GM12878 (cell line): ENCODE measurements at regions not wholly inside any gene's neighbourhood (a gene's known extent, or its start where the extent isn't known, plus 50 kb on each side); places are given as distances from the start of the nearest gene placed in this dataset.

Source experiments
- ATAC-seq: fragments of 200-7000 bp; cut with Tn5 transposase; 3 replicates; pipeline ENCODE4 v1.9.1; 2020; ENCODE audit warnings: mild to moderate bottlenecking, moderate library complexity
- BruUV-seq: library from RNA; stranded (reverse); fragments of 400-500 nt; replicated peaks from 2 replicates; lab custom pipeline; 2021; lab: Mats Ljungman, UMichigan
- CTCF ChIA-PET: fragments of 300-600 bp; sonication (Branson Sonifier 250); formaldehyde crosslinking; extraction: SDS; loops from one replicate; lab custom pipeline; 2021; ENCODE audit warnings: inconsistent platforms; lab: Yijun Ruan, JAX
- POLR2A ChIA-PET: fragments of 350-600 bp; formaldehyde crosslinking; extraction: SDS; loops from one replicate; lab custom pipeline; 2021; ENCODE audit warnings: inconsistent platforms; lab: Charles Lee
- RAD21 ChIA-PET: fragments of 300-600 bp; sonication (Branson Sonifier 250); formaldehyde crosslinking; loops from one replicate; lab custom pipeline; 2023; ENCODE audit warnings: antibody characterized with exemption; ENCODE audit not compliant: unreplicated experiment; lab: Charles Lee
- SMC1A ChIA-PET: fragments of 300-600 bp; sonication (Branson Sonifier 250); formaldehyde crosslinking; loops from one replicate; lab custom pipeline; 2023; ENCODE audit not compliant: unreplicated experiment, uncharacterized antibody; lab: Charles Lee
- DNase-seq: peaks from one replicate; pipeline ENCODE4 v3.0.0-alpha.2; 2011; ENCODE audit warnings: low read depth, low spot score
- FAIRE-seq: peaks from 3 replicates; lab custom pipeline; 2011; peaks lifted over from hg19 to GRCh38; lab: Jason Lieb, UNC
- H2AFZ ChIP-seq: 2 replicates; pipeline ENCODE4 v1.6.0; 2011; ENCODE audit warnings: low read depth, low read length, control low read depth; ENCODE audit not compliant: control insufficient read depth
- H3K27ac ChIP-seq: 2 replicates; pipeline ENCODE4 v1.5.1; 2011; ENCODE audit warnings: control low read depth; ENCODE audit not compliant: control insufficient read depth, insufficient read depth
- H3K27me3 ChIP-seq, 2 experiments: replicated peaks in 1 of 2; 2 replicates each; pipeline versions ENCODE4 v1.6.0 to v1.6.1; 2011; ENCODE audit warnings: low read length in 1 of 2; ENCODE audit not compliant: control insufficient read depth in 2 of 2, insufficient read depth in 2 of 2
- H3K36me3 ChIP-seq, 2 experiments: 2 replicates each; pipeline ENCODE4 v1.5.1; 2011; ENCODE audit warnings: low read length in 1 of 2; ENCODE audit not compliant: control insufficient read depth in 2 of 2, insufficient read depth in 2 of 2
- H3K4me1 ChIP-seq: 2 replicates; pipeline ENCODE4 v1.6.1; 2011; ENCODE audit warnings: mild to moderate bottlenecking, low read length, moderate library complexity, mixed read lengths; ENCODE audit not compliant: control insufficient read depth, insufficient read depth
- H3K4me2 ChIP-seq: 2 replicates; pipeline ENCODE4 v1.6.0; 2011; ENCODE audit warnings: control low read depth; ENCODE audit not compliant: control insufficient read depth, insufficient read depth
- H3K4me3 ChIP-seq: fragments of 200-600 bp; sonication (generic); 2 replicates; pipeline ENCODE4 v1.5.1; 2016
- H3K79me2 ChIP-seq: 2 replicates; pipeline ENCODE4 v1.6.0; 2011; ENCODE audit warnings: low read length; ENCODE audit not compliant: control insufficient read depth, insufficient read depth
- H3K9ac ChIP-seq: 2 replicates; pipeline ENCODE4 v1.8.0; 2011; ENCODE audit warnings: low read length, control low read depth, mixed read lengths; ENCODE audit not compliant: control insufficient read depth, insufficient read depth
- H3K9me3 ChIP-seq: replicated peaks from 3 replicates; pipeline ENCODE4 v1.5.1; 2011; ENCODE audit warnings: mild to moderate bottlenecking, low read length; ENCODE audit not compliant: control insufficient read depth, insufficient read depth
- H4K20me1 ChIP-seq: 2 replicates; pipeline ENCODE4 v1.6.0; 2011; ENCODE audit not compliant: control insufficient read depth, insufficient read depth
- CBFB ChIP-seq: IDR thresholded peaks from 2 replicates; pipeline ENCODE4 v1.6.1; 2016; ENCODE audit warnings: antibody characterized with exemption, low read depth
- CEBPB ChIP-seq, 2 experiments: fragments of 150-350 bp in 1 of 2; IDR thresholded peaks; 2 replicates each; pipeline ENCODE4 v1.6.1; 2012 to 2014; ENCODE audit warnings: low read depth in 2 of 2, low read length in 2 of 2, borderline replicate concordance in 1 of 2, inconsistent platforms in 1 of 2
- CHD4 ChIP-seq: fragments of 200-600 bp; sonication (generic); IDR thresholded peaks from 2 replicates; pipeline ENCODE4 v1.6.1; 2016; ENCODE audit warnings: mild to moderate bottlenecking
- CREM ChIP-seq: IDR thresholded peaks from 2 replicates; pipeline ENCODE4 v1.6.1; 2014; ENCODE audit warnings: antibody characterized with exemption, low read depth
- CTCF ChIP-seq, 3 experiments: IDR thresholded peaks in 2 of 3; conservative IDR thresholded peaks in 1 of 3; 2 replicates each; pipeline ENCODE4 v1.5.1; 2011; ENCODE audit warnings: low read depth in 3 of 3, low read length in 3 of 3, mild to moderate bottlenecking in 3 of 3, control low read depth in 2 of 3, moderate library complexity in 2 of 3, inconsistent platforms in 1 of 3, mixed read lengths in 1 of 3; ENCODE audit not compliant: control insufficient read depth in 2 of 3, insufficient read depth in 1 of 3; ENCODE audit errors: extremely low read depth in 1 of 3
- FOS ChIP-seq: IDR thresholded peaks from 3 replicates; pipeline ENCODE4 v1.6.1; 2011; ENCODE audit warnings: borderline replicate concordance; ENCODE audit not compliant: insufficient read length; ENCODE audit errors: extremely low read depth
- IRF4 ChIP-seq: IDR thresholded peaks from 2 replicates; pipeline ENCODE4 v1.6.1; 2011; ENCODE audit warnings: low read depth, low read length
- IRF5 ChIP-seq: fragments of 450-650 bp; IDR thresholded peaks from 2 replicates; pipeline ENCODE4 v1.6.1; 2017; ENCODE audit warnings: borderline replicate concordance
- KAT2A ChIP-seq: conservative IDR thresholded peaks from 2 replicates; pipeline ENCODE4 v1.6.1; 2011; ENCODE audit warnings: low read depth, low read length; ENCODE audit not compliant: control insufficient read depth
- MEF2B ChIP-seq: fragments of 450-650 bp; IDR thresholded peaks from 2 replicates; pipeline ENCODE4 v1.6.1; 2018; ENCODE audit warnings: mild to moderate bottlenecking, moderate library complexity; ENCODE audit not compliant: partially characterized antibody, poor library complexity, severe bottlenecking
- MYB ChIP-seq: fragments of 150-350 bp; IDR thresholded peaks from 2 replicates; pipeline ENCODE4 v1.6.1; 2014; ENCODE audit warnings: mild to moderate bottlenecking, low read depth, low read length, borderline replicate concordance
- NFYB ChIP-seq: IDR thresholded peaks from 2 replicates; pipeline ENCODE4 v1.6.1; 2011; ENCODE audit warnings: low read depth, mild to moderate bottlenecking, low read length, improper control_type of control experiment, moderate library complexity; ENCODE audit not compliant: insufficient read depth
- PML ChIP-seq: IDR thresholded peaks from 2 replicates; pipeline ENCODE4 v1.6.1; 2012; ENCODE audit warnings: low read length, inconsistent platforms
- SPI1 ChIP-seq: IDR thresholded peaks from 2 replicates; pipeline ENCODE4 v1.6.1; 2011; ENCODE audit warnings: low read depth, mild to moderate bottlenecking, low read length, moderate library complexity, borderline replicate concordance; ENCODE audit not compliant: insufficient read depth
- TARDBP ChIP-seq: IDR thresholded peaks from 2 replicates; pipeline ENCODE4 v1.6.1; 2016; ENCODE audit warnings: borderline replicate concordance
- YBX1 ChIP-seq: fragments of 450-650 bp; IDR thresholded peaks from 2 replicates; pipeline ENCODE4 v1.6.1; 2016; ENCODE audit warnings: antibody characterized with exemption
- ZNF384 ChIP-seq: IDR thresholded peaks from 2 replicates; pipeline ENCODE4 v1.6.1; 2012; ENCODE audit warnings: low read depth, mild to moderate bottlenecking, low read length, improper control_type of control experiment, borderline replicate concordance
- ZNF687 ChIP-seq: fragments of 450-650 bp; IDR thresholded peaks from 2 replicates; pipeline ENCODE4 v1.6.1; 2017; ENCODE audit warnings: mild to moderate bottlenecking, moderate library complexity
- WGBS: methylation state at CpG from one replicate; pipeline ENCODE4 v1.1.6; 2016; ENCODE audit warnings: low lambda C conversion rate; ENCODE audit not compliant: insufficient replicate concordance, insufficient coverage; ENCODE audit errors: missing lambda C conversion rate; 5-methylcytosine and 5-hydroxymethylcytosine counted together
- in situ Hi-C: fragments of 300-500 bp; cut with MboI; formaldehyde crosslinking; loops from 9 replicates; pipeline ENCODE4 v1.14.3; 2018; ENCODE audit warnings: mixed read lengths
- intact Hi-C: fragments of 100-400 bp; cut with micrococcal nuclease; formaldehyde crosslinking; loops from one replicate; pipeline ENCODE4 v1.14.2; 2022; ENCODE audit not compliant: unreplicated experiment

- TF ChIP-seq IRF4, result no peak
These were observed 182.7 kb downstream of the ZFP64 start (continued) for GRCh38 chr20:52008874-52009273.

- no peak for DNase-seq
- TF ChIP-seq CBFB (no peak), MYB (no peak), ZNF687 (no peak), FOS (no peak), CREM (no peak), CTCF (IDR thresholded peaks at IDR 0.05 in 2 of 3, conservative IDR thresholded peaks at IDR 0.05 in 1 of 3; ENCODE audit: control insufficient read depth in 2 of 3, extremely low read depth in 1 of 3, insufficient read depth in 1 of 3, low read depth in 3 of 3, low read length in 3 of 3) (no peak), CEBPB (IDR thresholded peaks at IDR 0.05; ENCODE audit: borderline replicate concordance in 1 of 2, low read depth in 2 of 2, low read length in 2 of 2) (no peak), YBX1 (no peak), NFYB (no peak), ZNF384 (no peak), MEF2B (no peak), PML (no peak), TARDBP (no peak), CHD4 (no peak), IRF5 (no peak), SPI1 (no peak), KAT2A (no peak)
- TF ChIP-seq, all 136 proteins: peak for 0
- ATAC-seq, result no peak
- Histone ChIP-seq H3K4me3 (no peak overlapping the region), H3K27me3 (no peaks in the 10 kb centered on the region), H3K27ac (no peak overlapping the region), H3K9me3 (no peaks in the 10 kb centered on the region), H3K4me2 (no peak overlapping the region), H3K36me3 (no peaks in the 10 kb centered on the region), H3K4me1 (no peaks in the 10 kb centered on the region), H3K9ac (no peak overlapping the region), H2AFZ (no peak overlapping the region), H3K79me2 (no peaks in the 10 kb centered on the region), H4K20me1 (no peaks in the 10 kb centered on the region)
- CTCF ChIA-PET, result no interaction called here
- SMC1A ChIA-PET, result no interaction called here
- POLR2A ChIA-PET, result no interaction called here
- intact Hi-C loops, result no loop called here
- 8% methylated on average over 3 of the region's 3 CpGs for WGBS
- BruUV-seq, result no TSS peak
- RAD21 ChIA-PET, result no interaction called here
- FAIRE-seq, result no peak
- in situ Hi-C loops, result no loop called here
These were observed 186.9 kb downstream of the ZFP64 start for GRCh38 chr20:52004715-52005114.
